GM23338 (cell line): ENCODE measurements at regions not wholly inside any gene's neighbourhood (a gene's known extent, or its start where the extent isn't known, plus 50 kb on each side); places are given as distances from the start of the nearest gene placed in this dataset.

ENCODE experiments used
- EZH2 ChIP-seq: fragments of 200-600 bp; sonication (generic); IDR thresholded peaks from one replicate; pipeline ENCODE4 v1.8.0; 2017; ENCODE audit warnings: antibody characterized with exemption, mild to moderate bottlenecking, low read depth; ENCODE audit not compliant: unreplicated experiment
- EZH2phosphoT487 ChIP-seq: fragments of 200-600 bp; sonication (generic); IDR thresholded peaks from one replicate; pipeline ENCODE4 v1.8.1; 2018; ENCODE audit warnings: antibody characterized with exemption; ENCODE audit not compliant: unreplicated experiment
- JUNB ChIP-seq: IDR thresholded peaks from one replicate; pipeline ENCODE4 v1.6.1; 2016; ENCODE audit warnings: antibody characterized with exemption; ENCODE audit not compliant: unreplicated experiment
- POLR2AphosphoS5 ChIP-seq: IDR thresholded peaks from 2 replicates; pipeline ENCODE4 v1.6.1; 2016; ENCODE audit warnings: antibody characterized with exemption, low read depth
- STAT1 ChIP-seq: IDR thresholded peaks from one replicate; pipeline ENCODE4 v1.6.1; 2016; ENCODE audit warnings: antibody characterized with exemption; ENCODE audit not compliant: unreplicated experiment
- ZNF331 ChIP-seq: fragments of 250-450 bp; sonication (Bioruptor Pico); IDR thresholded peaks from 2 replicates; pipeline ENCODE4 v1.5.0; 2020; ENCODE audit warnings: low read depth, mild to moderate bottlenecking, moderate library complexity
- TF ChIP-seq, protein P1 (sequence below), 2 experiments: fragments of 200-600 bp in 1 of 2; sonication (generic) in 1 of 2; conservative IDR thresholded peaks; 2 replicates each; pipeline versions ENCODE4 v1.5.1 to v1.6.1; 2016 to 2017; ENCODE audit warnings: antibody characterized with exemption in 2 of 2, low read depth in 2 of 2, mild to moderate bottlenecking in 2 of 2, moderate library complexity in 1 of 2
- TF ChIP-seq, protein P2 (sequence below): IDR thresholded peaks from 2 replicates; pipeline ENCODE4 v1.6.1; 2016; ENCODE audit warnings: antibody characterized with exemption
- TF ChIP-seq, protein P3 (sequence below): IDR thresholded peaks from one replicate; pipeline ENCODE4 v1.6.1; 2018; ENCODE audit warnings: antibody characterized with exemption; ENCODE audit not compliant: unreplicated experiment

DNA sequence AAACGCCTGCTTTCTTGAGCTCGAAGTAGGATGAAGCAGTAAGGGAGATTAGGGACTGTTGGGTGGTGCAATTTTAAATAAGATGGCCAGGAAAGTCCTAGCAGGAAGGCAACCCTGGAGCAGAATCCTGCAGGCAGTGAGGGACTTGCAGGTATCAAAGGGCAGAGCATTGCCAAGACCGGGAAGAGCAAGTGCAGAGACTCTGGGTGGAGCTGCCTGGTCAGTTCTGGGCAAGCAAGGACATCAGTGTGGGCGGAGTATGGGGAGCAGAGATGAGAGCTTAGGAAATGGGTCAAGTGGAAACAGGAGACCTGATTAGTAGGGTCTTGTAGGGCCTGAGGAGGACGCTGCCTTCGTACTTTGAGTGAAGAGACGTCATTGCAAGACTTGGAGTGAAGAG, 64.4 kb upstream of the NCK2 start:
- no peak for TF ChIP-seq EZH2phosphoT487
- TF ChIP-seq STAT1: no peak
- TF ChIP-seq, protein P1, sequence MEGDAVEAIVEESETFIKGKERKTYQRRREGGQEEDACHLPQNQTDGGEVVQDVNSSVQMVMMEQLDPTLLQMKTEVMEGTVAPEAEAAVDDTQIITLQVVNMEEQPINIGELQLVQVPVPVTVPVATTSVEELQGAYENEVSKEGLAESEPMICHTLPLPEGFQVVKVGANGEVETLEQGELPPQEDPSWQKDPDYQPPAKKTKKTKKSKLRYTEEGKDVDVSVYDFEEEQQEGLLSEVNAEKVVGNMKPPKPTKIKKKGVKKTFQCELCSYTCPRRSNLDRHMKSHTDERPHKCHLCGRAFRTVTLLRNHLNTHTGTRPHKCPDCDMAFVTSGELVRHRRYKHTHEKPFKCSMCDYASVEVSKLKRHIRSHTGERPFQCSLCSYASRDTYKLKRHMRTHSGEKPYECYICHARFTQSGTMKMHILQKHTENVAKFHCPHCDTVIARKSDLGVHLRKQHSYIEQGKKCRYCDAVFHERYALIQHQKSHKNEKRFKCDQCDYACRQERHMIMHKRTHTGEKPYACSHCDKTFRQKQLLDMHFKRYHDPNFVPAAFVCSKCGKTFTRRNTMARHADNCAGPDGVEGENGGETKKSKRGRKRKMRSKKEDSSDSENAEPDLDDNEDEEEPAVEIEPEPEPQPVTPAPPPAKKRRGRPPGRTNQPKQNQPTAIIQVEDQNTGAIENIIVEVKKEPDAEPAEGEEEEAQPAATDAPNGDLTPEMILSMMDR (conservative IDR thresholded peaks at IDR 0.05; ENCODE audit: low read depth in 2 of 2): no peak
- TF ChIP-seq, protein P2, sequence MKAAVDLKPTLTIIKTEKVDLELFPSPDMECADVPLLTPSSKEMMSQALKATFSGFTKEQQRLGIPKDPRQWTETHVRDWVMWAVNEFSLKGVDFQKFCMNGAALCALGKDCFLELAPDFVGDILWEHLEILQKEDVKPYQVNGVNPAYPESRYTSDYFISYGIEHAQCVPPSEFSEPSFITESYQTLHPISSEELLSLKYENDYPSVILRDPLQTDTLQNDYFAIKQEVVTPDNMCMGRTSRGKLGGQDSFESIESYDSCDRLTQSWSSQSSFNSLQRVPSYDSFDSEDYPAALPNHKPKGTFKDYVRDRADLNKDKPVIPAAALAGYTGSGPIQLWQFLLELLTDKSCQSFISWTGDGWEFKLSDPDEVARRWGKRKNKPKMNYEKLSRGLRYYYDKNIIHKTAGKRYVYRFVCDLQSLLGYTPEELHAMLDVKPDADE: no peak
- TF ChIP-seq, protein P3, sequence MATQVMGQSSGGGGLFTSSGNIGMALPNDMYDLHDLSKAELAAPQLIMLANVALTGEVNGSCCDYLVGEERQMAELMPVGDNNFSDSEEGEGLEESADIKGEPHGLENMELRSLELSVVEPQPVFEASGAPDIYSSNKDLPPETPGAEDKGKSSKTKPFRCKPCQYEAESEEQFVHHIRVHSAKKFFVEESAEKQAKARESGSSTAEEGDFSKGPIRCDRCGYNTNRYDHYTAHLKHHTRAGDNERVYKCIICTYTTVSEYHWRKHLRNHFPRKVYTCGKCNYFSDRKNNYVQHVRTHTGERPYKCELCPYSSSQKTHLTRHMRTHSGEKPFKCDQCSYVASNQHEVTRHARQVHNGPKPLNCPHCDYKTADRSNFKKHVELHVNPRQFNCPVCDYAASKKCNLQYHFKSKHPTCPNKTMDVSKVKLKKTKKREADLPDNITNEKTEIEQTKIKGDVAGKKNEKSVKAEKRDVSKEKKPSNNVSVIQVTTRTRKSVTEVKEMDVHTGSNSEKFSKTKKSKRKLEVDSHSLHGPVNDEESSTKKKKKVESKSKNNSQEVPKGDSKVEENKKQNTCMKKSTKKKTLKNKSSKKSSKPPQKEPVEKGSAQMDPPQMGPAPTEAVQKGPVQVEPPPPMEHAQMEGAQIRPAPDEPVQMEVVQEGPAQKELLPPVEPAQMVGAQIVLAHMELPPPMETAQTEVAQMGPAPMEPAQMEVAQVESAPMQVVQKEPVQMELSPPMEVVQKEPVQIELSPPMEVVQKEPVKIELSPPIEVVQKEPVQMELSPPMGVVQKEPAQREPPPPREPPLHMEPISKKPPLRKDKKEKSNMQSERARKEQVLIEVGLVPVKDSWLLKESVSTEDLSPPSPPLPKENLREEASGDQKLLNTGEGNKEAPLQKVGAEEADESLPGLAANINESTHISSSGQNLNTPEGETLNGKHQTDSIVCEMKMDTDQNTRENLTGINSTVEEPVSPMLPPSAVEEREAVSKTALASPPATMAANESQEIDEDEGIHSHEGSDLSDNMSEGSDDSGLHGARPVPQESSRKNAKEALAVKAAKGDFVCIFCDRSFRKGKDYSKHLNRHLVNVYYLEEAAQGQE: no peak
- TF ChIP-seq ZNF331 (CRISPR knock-in tag): no peak
- no peak for TF ChIP-seq EZH2
- TF ChIP-seq JUNB: no peak
- no peak for TF ChIP-seq POLR2AphosphoS5
